Breast epithelium (tissue), 3 donors: ENCODE measurements at regions not wholly inside any gene's neighbourhood (a gene's known extent, or its start where the extent isn't known, plus 50 kb on each side); places are given as distances from the start of the nearest gene placed in this dataset.

Source experiments
- CTCF ChIP-seq, 3 donors: fragments of 450-650 bp; IDR thresholded peaks; one replicate each; pipeline ENCODE4 v1.5.1; 2016 to 2017; ENCODE audit warnings: antibody characterized with exemption in 3 of 3, mild to moderate bottlenecking in 3 of 3, moderate library complexity in 3 of 3
- POLR2A ChIP-seq: fragments of 450-650 bp; IDR thresholded peaks from one replicate; pipeline ENCODE4 v1.6.1; 2016; ENCODE audit warnings: antibody characterized with exemption, mild to moderate bottlenecking, moderate library complexity

GRCh38 chr4:136691607-136692006 is 840.7 kb downstream of the PCDH18 start:
- no peak for TF ChIP-seq CTCF (IDR thresholded peaks at IDR 0.05)
- no peak for TF ChIP-seq POLR2A
